Breast epithelium (tissue), 4 donors: ENCODE measurements at regions not wholly inside any gene's neighbourhood (a gene's known extent, or its start where the extent isn't known, plus 50 kb on each side); places are given as distances from the start of the nearest gene placed in this dataset.

Source experiments
- DNase-seq, 2 donors: peaks; one replicate each; pipeline ENCODE4 v3.0.0-alpha.2; 2019; ENCODE audit warnings: low spot score in 2 of 2
- H3K27ac ChIP-seq, 2 donors: fragments of 200-600 bp; sonication (generic) in 1 of 2; one replicate each; pipeline ENCODE4 v1.5.1; 2016 to 2019; ENCODE audit warnings: mild to moderate bottlenecking in 1 of 2
- H3K27me3 ChIP-seq, 2 donors: fragments of 200-600 bp; sonication (generic) in 1 of 2; one replicate each; pipeline versions ENCODE4 v1.5.1 to v1.6.0; 2017 to 2019; ENCODE audit warnings: control low read depth in 1 of 2, mild to moderate bottlenecking in 1 of 2
- H3K36me3 ChIP-seq: fragments of 200-600 bp; one replicate; pipeline ENCODE4 v1.5.1; 2019
- H3K4me1 ChIP-seq, 2 donors: fragments of 200-600 bp; sonication (generic); one replicate each; pipeline ENCODE4 v1.5.1; 2016 to 2019; ENCODE audit warnings: control low read depth in 1 of 2
- H3K4me3 ChIP-seq, 3 donors: fragments of 200-600 bp; sonication (generic); 1 replicate in 2 of 3; 2 replicates in 1 of 3; pipeline ENCODE4 v1.5.1; 2016 to 2019; ENCODE audit warnings: mild to moderate bottlenecking in 3 of 3, moderate library complexity in 2 of 3
- H3K9me3 ChIP-seq, 2 donors: fragments of 200-600 bp; sonication (generic) in 1 of 2; one replicate each; pipeline ENCODE4 v1.5.1; 2016 to 2019; ENCODE audit warnings: control low read depth in 1 of 2
- CTCF ChIP-seq, 3 donors: fragments of 450-650 bp; IDR thresholded peaks; one replicate each; pipeline ENCODE4 v1.5.1; 2016 to 2017; ENCODE audit warnings: antibody characterized with exemption in 3 of 3, mild to moderate bottlenecking in 3 of 3, moderate library complexity in 3 of 3
- POLR2A ChIP-seq: fragments of 450-650 bp; IDR thresholded peaks from one replicate; pipeline ENCODE4 v1.6.1; 2016; ENCODE audit warnings: antibody characterized with exemption, mild to moderate bottlenecking, moderate library complexity
- POLR2AphosphoS5 ChIP-seq, 3 donors: sonication (generic); formaldehyde crosslinking; IDR thresholded peaks; one replicate each; pipeline ENCODE4 v1.6.1; 2017; ENCODE audit warnings: antibody characterized with exemption in 3 of 3
- intact Hi-C: fragments of 100-400 bp; cut with DNase I; formaldehyde crosslinking; loops from one replicate; pipeline ENCODE4 v1.15.1; 2023; ENCODE audit warnings: low total_unique reads

- no peaks in the 10 kb centered on the region for H3K27me3 ChIP-seq
- H3K4me1 ChIP-seq: no peaks in the 10 kb centered on the region
- no peaks in the 10 kb centered on the region for H3K9me3 ChIP-seq
- TF ChIP-seq POLR2A (no peak), CTCF (IDR thresholded peaks at IDR 0.05) (no peak), POLR2AphosphoS5 (IDR thresholded peaks at IDR 0.05) (no peak)
- no peak overlapping the region for H3K27ac ChIP-seq
- intact Hi-C loops: no loop called here
- DNase-seq: no peak
- no peaks in the 10 kb centered on the region for H3K36me3 ChIP-seq
- no peak overlapping the region for H3K4me3 ChIP-seq
Observed at GRCh38 chr10:105844676-105845570, 1203.8 kb downstream of the SORCS3 start.

GRCh38 chr10:105844241-105844640 is 1203.2 kb downstream of the SORCS3 start:
- intact Hi-C loops: no loop called here
- DNase-seq: no peak
- TF ChIP-seq POLR2AphosphoS5 (IDR thresholded peaks at IDR 0.05) (no peak), POLR2A (no peak), CTCF (IDR thresholded peaks at IDR 0.05) (no peak)
- Histone ChIP-seq H3K27me3 (no peaks in the 10 kb centered on the region), H3K4me1 (no peaks in the 10 kb centered on the region), H3K27ac (peak overlapping the region in 1 of 2 donors; percentile 20), H3K9me3 (no peaks in the 10 kb centered on the region), H3K36me3 (no peaks in the 10 kb centered on the region), H3K4me3 (no peak overlapping the region)

- intact Hi-C loops: no loop called here
- no peaks in the 10 kb centered on the region for H3K9me3 ChIP-seq
- no peaks in the 10 kb centered on the region for H3K36me3 ChIP-seq
- no peak for TF ChIP-seq POLR2A
- TF ChIP-seq POLR2AphosphoS5 (IDR thresholded peaks at IDR 0.05): no peak
- peak overlapping the region in 1 of 2 donors; percentile 20 for H3K27ac ChIP-seq
- H3K4me3 ChIP-seq: no peak overlapping the region
- H3K27me3 ChIP-seq: no peaks in the 10 kb centered on the region
- no peak for DNase-seq
- no peaks in the 10 kb centered on the region for H3K4me1 ChIP-seq
Observed at GRCh38 chr10:105843786-105844185, 1202.7 kb downstream of the SORCS3 start.

- no peak overlapping the region for H3K4me3 ChIP-seq
- no peak for TF ChIP-seq CTCF (IDR thresholded peaks at IDR 0.05)
- no peak for TF ChIP-seq POLR2AphosphoS5 (IDR thresholded peaks at IDR 0.05)
- TF ChIP-seq POLR2A: no peak
- H3K36me3 ChIP-seq: no peaks in the 10 kb centered on the region
- H3K27me3 ChIP-seq: no peaks in the 10 kb centered on the region
- intact Hi-C loops: no loop called here
- no peaks in the 10 kb centered on the region for H3K9me3 ChIP-seq
- H3K4me1 ChIP-seq: no peaks in the 10 kb centered on the region
- no peak for DNase-seq
- no peak overlapping the region for H3K27ac ChIP-seq
Observed at GRCh38 chr10:105840288-105840770, 1199.2 kb downstream of the SORCS3 start.

GRCh38 chr10:105838392-105838791 is 1197.3 kb downstream of the SORCS3 start:
- H3K4me3 ChIP-seq: peak overlapping the region; percentile 28 to 58 (median 42)
- H3K27me3 ChIP-seq: no peaks in the 10 kb centered on the region

More at GRCh38 chr10:105838392-105838791, 1197.3 kb downstream of the SORCS3 start:
- DNase-seq: no peak
- no peaks in the 10 kb centered on the region for H3K9me3 ChIP-seq
- TF ChIP-seq POLR2A: no peak
- TF ChIP-seq CTCF (IDR thresholded peaks at IDR 0.05): no peak
- TF ChIP-seq POLR2AphosphoS5 (IDR thresholded peaks at IDR 0.05): no peak
- intact Hi-C loops: no loop called here
- no peak overlapping the region for H3K27ac ChIP-seq
- H3K36me3 ChIP-seq: no peaks in the 10 kb centered on the region
- no peaks in the 10 kb centered on the region for H3K4me1 ChIP-seq
